ENCODE measurements at regions not wholly inside any gene's neighbourhood (a gene's known extent, or its start where the extent isn't known, plus 50 kb on each side); places are given as distances from the start of the nearest gene placed in this dataset.

DNA sequence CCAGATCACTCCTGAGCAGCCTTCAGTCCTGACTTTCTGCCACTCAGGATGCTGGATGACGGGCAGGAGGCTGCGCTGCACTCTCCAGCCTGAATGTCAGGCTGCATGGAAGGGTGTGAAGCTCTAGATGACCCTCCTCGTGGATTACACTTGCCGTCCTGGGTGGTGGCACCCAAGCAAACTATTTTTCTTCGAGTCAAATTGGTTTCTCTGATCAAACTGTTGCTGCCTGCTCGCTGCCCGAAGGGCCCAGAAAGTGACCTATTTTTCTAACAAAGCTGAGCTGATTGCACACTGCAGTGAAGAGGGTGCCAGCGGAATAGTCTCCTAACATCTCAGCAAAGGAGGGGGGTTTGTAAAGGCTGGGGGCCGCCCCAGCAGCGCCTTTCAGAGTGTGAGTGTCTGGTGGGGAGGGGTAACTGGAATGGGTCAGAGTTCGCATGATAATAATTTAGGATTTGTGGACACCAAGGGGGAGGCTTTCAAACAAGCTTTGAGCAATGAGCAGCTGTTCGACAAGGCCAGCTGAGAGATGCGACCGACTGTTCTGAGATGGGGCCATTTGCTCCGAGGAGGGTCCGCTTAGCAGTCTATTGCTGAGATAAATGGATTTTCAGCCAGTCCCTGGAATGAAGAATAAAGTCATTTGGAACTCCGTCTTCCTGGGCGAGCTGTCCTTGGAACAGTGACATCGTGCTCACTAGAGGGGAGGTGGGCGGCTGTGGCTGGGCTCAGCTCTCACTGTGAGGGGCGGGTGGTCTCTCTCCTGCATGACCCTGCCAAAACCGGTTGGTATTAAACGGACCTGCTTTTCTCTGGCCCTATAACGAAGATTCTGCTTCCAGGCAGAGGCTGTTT lies 537.6 kb downstream of the BRD1 start:
- DNase-seq (ENCODE audit: low read depth in 3 of 3): no peak

DNA sequence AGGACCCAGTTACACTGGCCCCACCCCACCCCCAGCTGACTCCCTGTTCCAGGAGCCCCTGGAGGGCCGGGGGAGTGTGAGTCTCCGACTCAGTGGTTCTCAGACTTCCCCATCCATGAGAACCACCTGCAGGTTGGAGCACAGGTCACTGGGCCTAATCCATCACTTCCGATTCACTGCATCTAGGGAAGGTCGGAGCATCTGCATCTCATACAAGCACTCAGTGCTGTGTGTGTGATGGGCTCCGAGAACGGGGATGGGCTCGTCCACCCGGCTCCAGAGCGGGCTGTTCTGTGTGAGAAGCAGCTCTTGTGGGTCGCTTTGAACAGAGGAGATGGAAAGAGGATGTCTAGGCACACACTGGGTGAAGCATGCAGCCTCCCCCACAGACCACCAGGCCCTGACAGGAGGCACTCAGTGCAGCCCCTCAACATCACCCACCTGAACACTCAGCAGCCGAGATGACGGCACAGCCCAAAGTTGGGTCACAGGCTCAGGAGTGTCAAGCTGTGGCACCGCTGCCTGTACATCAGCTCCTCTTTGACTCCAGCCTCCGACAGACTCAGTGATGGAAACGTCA lies 541.4 kb downstream of the BRD1 start:
- no peak for DNase-seq (ENCODE audit: low read depth in 3 of 3)

GRCh38 chr22:49284931-49285330 lies 542.7 kb downstream of the BRD1 start:
- no peak for DNase-seq (ENCODE audit: low read depth in 3 of 3)

GRCh38 chr22:49284056-49284784 lies 543.5 kb downstream of the BRD1 start:
- DNase-seq (ENCODE audit: low read depth in 3 of 3): no peak

DNA sequence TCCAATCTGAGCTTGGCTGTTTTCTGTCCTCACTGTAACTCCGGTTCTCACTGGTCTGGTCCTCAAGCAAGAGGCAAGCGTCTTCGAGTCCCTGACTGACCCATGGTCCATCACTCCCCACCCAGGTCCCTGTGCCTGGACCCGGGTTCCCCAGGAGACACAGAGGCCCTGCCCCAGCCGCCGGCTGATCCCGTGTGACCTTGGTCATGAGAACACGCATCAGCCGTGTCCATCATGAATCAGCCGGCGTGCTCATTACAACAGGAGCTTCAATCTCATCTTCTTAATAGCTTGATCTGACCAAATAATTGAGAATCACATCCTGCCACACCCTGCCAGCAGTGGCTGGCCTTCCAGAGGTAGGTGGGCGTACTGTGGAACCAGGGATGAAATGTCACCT lies 545.1 kb downstream of the BRD1 start:
- DNase-seq (ENCODE audit: low read depth in 3 of 3): no peak

GRCh38 chr22:49281467-49282340 lies 546.0 kb downstream of the BRD1 start:
- DNase-seq (ENCODE audit: low read depth in 3 of 3): no peak

DNA sequence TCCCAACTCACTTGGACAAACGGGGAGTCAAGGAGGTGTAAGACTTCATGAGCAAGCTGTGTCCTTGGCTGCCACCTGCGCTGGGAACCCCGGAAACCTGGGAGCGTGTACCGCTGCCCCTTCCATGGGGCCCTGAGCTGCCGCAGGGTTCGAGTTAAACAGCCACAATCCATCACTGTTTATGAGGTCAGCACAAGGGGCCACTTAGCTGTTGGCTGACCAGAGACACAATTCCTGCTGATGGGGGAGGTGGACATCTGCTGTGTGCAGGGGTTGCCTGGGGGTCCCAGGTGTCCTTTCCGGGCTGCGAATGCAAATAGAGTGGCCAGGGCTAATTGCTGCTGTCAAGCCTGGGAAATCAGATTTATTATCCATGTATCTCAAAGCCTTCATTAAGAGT lies 549.3 kb downstream of the BRD1 start:
- DNase-seq (ENCODE audit: low read depth in 3 of 3): no peak

DNA sequence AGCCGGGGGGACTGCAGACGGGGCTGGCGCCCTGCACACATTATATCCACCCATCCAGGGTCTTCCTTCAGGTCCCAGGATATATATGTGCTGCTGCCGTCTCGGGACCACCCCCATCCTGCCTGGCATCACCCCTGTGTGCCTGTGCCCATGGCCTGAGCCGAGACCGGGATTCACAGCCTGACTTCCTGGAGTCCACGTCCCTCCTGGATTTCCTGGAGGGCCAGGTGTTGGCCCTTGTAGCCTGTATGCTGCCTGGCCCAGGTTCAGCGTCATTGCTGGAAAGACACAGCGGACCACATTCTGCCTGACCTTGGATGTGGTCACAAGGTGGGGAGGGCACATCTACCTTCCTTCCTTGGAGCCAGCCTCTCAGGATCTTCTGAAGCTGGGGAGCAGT lies 551.1 kb downstream of the BRD1 start:
- no peak for DNase-seq (ENCODE audit: low read depth in 3 of 3)

- DNase-seq (ENCODE audit: low read depth in 3 of 3): no peak
Measured at GRCh38 chr22:49274754-49275380, 552.8 kb downstream of the BRD1 start.

DNA sequence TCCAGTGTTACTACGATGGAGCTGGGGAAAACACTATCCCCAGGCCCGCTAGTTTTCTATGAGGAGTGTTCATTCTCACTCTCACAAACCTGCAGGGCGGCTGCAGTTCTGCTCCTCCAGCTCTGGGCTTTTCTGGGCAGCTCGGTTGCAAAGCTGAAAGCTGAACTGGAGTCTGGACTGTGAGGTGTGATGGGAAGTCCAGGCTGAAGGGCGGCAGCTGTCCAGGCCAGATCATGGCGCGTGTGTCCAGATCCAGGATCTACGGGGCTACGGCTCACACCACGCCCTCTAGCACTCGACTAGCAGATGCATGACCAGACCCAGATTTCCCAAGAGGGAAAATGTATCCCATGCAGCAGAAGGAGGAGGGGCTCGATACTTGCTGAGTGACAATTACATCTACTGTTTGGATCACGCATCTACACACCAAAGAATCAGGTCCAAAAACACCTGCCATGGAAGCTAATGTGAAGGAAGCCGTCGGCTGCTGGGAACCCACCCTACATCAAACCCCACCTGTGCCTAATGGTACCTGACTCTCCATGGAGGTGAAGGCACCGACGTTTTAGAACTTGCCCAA lies 555.0 kb downstream of the BRD1 start:
- DNase-seq (ENCODE audit: low read depth in 3 of 3): no peak

DNA sequence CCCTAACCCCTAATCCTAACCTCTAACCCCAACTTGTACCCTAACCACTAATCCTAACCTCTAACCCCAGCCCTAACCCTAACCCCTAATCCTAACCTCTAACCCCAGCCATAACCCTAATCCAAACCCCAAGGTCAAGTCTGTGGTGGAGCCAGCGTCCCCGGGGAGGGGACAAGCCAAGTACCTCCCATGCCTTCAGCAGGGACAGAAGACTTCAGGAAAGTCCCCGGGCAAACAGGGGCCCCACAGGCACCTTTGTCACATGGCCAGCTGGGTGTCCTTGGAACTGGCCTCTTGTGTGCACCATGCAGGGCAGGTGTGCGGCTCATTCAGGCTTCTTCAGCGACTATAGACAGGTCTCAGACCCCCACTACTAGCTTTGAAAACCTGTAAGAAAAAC lies 555.8 kb downstream of the BRD1 start:
- no peak for DNase-seq (ENCODE audit: low read depth in 3 of 3)

DNA sequence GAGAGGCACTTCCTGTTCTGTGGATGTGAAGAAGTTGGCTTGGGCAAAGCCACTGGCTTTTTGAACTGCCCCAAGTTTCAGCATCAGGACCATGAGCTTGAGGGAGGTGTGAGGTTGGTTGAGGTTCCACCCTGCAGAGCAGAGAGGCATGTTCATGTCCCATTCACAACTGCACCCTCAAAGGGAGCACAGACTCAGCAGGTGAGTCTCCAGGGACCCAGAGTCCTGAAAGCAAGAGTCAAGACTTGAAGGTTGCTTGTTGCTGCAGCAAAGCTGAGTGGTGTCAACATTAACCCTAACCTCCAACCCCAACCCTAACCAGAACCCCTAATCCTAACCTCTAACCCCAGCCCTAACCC lies 556.3 kb downstream of the BRD1 start:
- no peak for DNase-seq (ENCODE audit: low read depth in 3 of 3)

DNA sequence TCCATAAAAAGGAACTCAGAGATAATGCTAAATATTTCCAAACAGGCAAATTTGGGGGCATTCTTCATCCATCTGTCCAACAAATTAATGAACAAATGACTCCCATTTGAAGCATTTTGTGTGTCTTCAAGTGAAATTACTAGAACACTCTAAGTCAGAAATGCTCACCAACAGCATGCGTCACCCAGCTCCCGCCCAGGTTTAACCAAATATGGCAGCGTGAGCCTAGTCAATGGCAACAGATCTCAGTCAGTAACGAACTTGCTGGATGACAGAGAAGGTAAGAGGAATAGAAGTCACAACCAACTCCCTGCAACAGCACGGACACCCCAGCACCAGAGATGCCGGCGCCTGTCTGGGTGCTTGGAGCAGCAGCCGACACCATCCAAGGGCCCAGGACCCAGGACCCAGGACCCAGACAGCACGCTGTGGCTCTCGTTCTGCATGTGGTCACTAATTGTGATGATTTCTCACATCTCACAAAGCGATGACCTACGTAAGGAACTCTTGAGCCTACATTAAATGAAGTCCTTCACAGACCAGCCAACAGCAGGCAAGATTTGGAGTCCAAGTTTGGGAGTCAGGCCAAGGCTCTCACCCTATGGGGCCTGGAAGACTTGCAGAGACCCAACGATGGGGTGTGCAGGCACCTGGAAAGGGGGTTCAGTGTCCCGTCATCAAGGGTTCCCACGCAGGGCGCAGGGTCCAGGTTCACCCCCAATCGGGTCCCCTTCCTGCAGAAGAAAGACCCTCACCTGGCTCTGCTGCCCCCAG lies 556.9 kb downstream of the BRD1 start:
- DNase-seq (ENCODE audit: low read depth in 3 of 3): no peak

DNA sequence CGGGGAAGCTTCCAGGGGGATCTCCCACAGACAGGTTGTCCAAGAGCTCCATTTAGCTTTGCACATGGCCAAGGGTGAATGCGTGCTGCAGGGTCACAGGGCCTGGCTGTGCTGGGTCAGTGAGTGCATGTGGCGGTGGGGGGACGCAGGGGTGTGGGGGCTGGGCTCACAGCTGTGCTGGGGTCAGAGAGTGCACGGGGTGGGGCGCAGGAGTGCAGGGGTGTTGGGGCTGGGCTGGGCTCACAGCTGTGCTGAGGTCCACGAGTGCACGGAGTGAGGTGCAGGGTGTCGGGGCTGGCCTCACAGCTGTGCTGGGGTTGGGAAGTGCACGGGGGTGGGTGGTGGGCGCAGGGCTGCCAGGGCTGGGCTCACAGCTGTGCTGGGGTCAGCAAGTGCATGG lies 557.7 kb downstream of the BRD1 start:
- no peak for DNase-seq (ENCODE audit: low read depth in 3 of 3)

DNA sequence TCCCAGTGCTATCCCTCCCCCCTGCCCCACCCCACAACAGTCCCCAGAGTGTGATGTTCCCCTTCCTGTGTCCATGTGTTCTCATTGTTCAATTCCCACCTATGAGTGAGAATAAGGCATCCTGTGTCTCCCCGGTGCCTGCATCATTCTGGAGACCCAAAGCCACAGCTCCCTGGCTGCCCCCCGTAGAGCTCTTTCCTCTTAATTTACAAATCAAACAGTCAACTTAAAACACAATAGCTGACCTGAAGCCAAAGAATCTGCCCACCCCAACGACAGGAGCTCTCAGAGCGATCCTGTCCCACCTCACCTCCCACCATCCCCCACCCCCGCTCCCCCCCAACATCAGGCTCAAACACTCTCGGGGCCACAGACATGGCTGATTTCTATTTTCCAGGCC lies 558.3 kb downstream of the BRD1 start:
- DNase-seq (ENCODE audit: low read depth in 3 of 3): no peak

- no peak for DNase-seq (ENCODE audit: low read depth in 3 of 3)
Measured at GRCh38 chr22:49268924-49269323, 558.7 kb downstream of the BRD1 start.

- DNase-seq (ENCODE audit: low read depth in 3 of 3): no peak
Measured at GRCh38 chr22:49267996-49268395, 559.7 kb downstream of the BRD1 start.

GRCh38 chr22:49266561-49267519 lies 560.8 kb downstream of the BRD1 start:
- no peak for DNase-seq (ENCODE audit: low read depth in 3 of 3)

DNA sequence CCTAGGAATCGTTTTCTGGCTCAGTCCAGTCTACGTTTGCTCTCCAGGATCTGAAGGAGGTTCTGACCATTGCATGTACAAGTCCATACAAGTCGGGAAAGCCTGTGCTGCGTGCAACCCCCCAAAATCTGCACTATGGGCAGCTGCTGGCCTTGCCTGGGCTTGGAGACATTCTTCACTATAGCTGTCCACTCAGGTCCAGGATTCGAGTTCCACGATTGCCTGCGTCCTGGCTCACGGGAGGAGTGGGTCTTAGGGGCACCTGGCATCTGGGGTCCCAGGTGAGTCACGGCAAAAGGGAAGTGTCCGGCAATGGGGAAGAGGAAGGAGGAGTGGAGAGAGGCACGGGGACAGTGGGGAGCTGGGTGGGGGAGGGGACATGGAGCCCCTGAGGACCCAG lies 563.0 kb downstream of the BRD1 start:
- DNase-seq (ENCODE audit: low read depth in 3 of 3): no peak
